Gastrocnemius medialis (tissue), 4 donors: ENCODE measurements at regions not wholly inside any gene's neighbourhood (a gene's known extent, or its start where the extent isn't known, plus 50 kb on each side); places are given as distances from the start of the nearest gene placed in this dataset.

Experiments
- ATAC-seq, 2 donors: fragments of 150-250 bp; one replicate each; pipeline ENCODE4 v1.9.1; 2016
- DNase-seq, 2 donors: peaks; one replicate each; pipeline ENCODE4 v3.0.0-alpha.2; 2019
- H3K27ac ChIP-seq, 4 donors: fragments of 200-600 bp; sonication (generic); 1 replicate in 1 of 4; 2 replicates in 3 of 4; pipeline ENCODE4 v1.5.1; 2016 to 2018; ENCODE audit warnings: mild to moderate bottlenecking in 2 of 4, moderate library complexity in 1 of 4
- H3K27me3 ChIP-seq, 3 donors: fragments of 200-600 bp; sonication (generic) in 2 of 3; 1 replicate in 1 of 3; 2 replicates in 2 of 3; pipeline versions ENCODE4 v1.5.1 to v1.6.0; 2016 to 2019; ENCODE audit warnings: mild to moderate bottlenecking in 1 of 3, moderate library complexity in 1 of 3
- H3K36me3 ChIP-seq, 2 donors: fragments of 200-600 bp; sonication (generic) in 1 of 2; one replicate each; pipeline ENCODE4 v1.5.1; 2017 to 2018
- H3K4me1 ChIP-seq, 2 donors: fragments of 200-600 bp; sonication (generic) in 1 of 2; one replicate each; pipeline ENCODE4 v1.5.1; 2016 to 2017; ENCODE audit warnings: mild to moderate bottlenecking in 2 of 2
- H3K4me3 ChIP-seq, 4 donors: fragments of 200-600 bp; sonication (generic) in 3 of 4; 1 replicate in 1 of 4; 2 replicates in 3 of 4; pipeline ENCODE4 v1.5.1; 2016 to 2019; ENCODE audit warnings: mild to moderate bottlenecking in 2 of 4
- H3K9me3 ChIP-seq, 3 donors: fragments of 200-600 bp; sonication (generic) in 2 of 3; 1 replicate in 1 of 3; 2 replicates in 2 of 3; pipeline ENCODE4 v1.5.1; 2016 to 2019
- CTCF ChIP-seq, 5 experiments: fragments of 450-650 bp in 3 of 5; fragments of 200-600 bp in 2 of 5; sonication (generic) in 2 of 5; IDR thresholded peaks in 4 of 5; conservative IDR thresholded peaks in 1 of 5; 1 replicate in 4 of 5; 2 replicates in 1 of 5; pipeline ENCODE4 v1.5.1; 2016 to 2019; ENCODE audit warnings: antibody characterized with exemption in 5 of 5, mild to moderate bottlenecking in 3 of 5, moderate library complexity in 3 of 5
- POLR2A ChIP-seq, 2 donors: fragments of 450-650 bp; IDR thresholded peaks; one replicate each; pipeline ENCODE4 v1.6.1; 2017; ENCODE audit warnings: antibody characterized with exemption in 2 of 2, mild to moderate bottlenecking in 2 of 2, moderate library complexity in 2 of 2
- in situ Hi-C, 4 donors: fragments of 200-750 bp; cut with MboI; loops; one replicate each; pipeline versions ENCODE4 v1.15.0 to v1.8.0; 2017; ENCODE audit warnings: low sequenced_read_pairs in 4 of 4
- intact Hi-C: fragments of 100-400 bp; cut with DNase I; formaldehyde crosslinking; loops from one replicate; pipeline ENCODE4 v1.15.1; 2023; ENCODE audit warnings: low total_unique reads

DNA sequence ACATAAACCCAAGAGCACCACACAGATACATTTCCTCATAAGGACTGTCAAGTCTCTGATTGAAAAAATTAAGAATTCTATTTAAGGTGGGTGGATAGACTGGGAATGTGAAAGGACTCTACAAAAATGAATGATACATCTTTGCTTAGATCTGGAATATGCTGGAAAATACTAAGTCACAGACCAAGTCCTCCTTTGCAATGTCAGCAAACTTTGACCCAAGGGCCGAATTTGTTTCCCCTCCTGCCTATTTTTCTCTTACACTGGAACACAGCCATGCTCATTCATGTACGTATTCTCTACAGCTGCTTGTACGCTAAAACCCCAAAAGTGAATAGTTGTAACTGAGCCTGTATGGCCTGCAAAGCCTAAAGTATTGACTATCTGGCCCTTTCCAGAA is 180.7 kb downstream of the ADSS2 start:
- no peaks in the 10 kb centered on the region for H3K27me3 ChIP-seq
- DNase-seq = no peak
- in situ Hi-C loops (loop anchor here in 3 of 4 donors (5.0 to 25.0 kb wide), 3 partner anchors 559 to 929 kb away; no protein-coding TSS in a partner anchor), intact Hi-C loops (loop anchor here (5.0 to 10.0 kb wide), 7 partner anchors 39 to 929 kb away; partner anchors contain the start of gene AKT3)
- no peaks in the 10 kb centered on the region for H3K9me3 ChIP-seq
- H3K36me3 ChIP-seq = no peaks in the 10 kb centered on the region
- H3K4me3 ChIP-seq = no peak overlapping the region
- no peak for ATAC-seq
- TF ChIP-seq POLR2A (IDR thresholded peaks at IDR 0.05) (no peak), CTCF (IDR thresholded peaks at IDR 0.05 in 4 of 5, conservative IDR thresholded peaks at IDR 0.05 in 1 of 5) (no peak)
- peaks cover 0 to 5% of the 10 kb centered on the region in 2 donors for H3K4me1 ChIP-seq
- H3K27ac ChIP-seq = no peak overlapping the region

DNA sequence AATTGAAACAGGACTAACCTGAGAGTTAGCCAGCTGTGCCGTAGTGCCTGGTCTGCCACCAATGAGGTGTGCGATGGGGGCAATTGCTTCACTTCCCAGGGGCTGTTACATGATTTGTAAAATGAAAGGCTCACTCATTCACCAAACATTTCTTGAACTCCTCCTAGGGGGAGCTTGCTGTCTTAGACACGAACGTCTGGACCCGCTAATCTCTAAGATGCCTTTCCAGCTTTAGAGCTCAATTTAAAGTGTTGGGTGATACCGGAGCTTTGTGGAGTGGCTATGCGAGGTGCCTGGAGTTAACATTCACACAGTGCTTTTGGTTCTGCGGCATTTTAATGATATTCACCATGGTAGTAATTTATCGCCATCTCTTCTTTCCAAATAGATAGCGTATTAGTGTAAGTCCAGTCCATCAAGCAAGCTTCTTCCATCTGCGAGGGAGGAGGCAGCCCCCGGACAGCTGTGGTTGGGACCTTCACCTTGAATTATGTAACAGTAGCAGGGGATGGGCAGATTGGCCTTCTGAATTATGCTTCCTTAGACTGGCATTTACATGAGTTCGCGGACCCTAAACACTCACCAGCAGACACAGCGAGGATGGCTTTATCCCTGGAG is 179.9 kb downstream of the ADSS2 start:
- H3K4me3 ChIP-seq = no peak overlapping the region
- in situ Hi-C loops = loop anchor here in 3 of 4 donors (5.0 to 25.0 kb wide), 3 partner anchors 559 to 929 kb away; no protein-coding TSS in a partner anchor
- DNase-seq = no peak
- ATAC-seq = no peak
- H3K9me3 ChIP-seq = no peaks in the 10 kb centered on the region
- TF ChIP-seq CTCF (IDR thresholded peaks at IDR 0.05 in 4 of 5, conservative IDR thresholded peaks at IDR 0.05 in 1 of 5) = no peak
- no peak for TF ChIP-seq POLR2A (IDR thresholded peaks at IDR 0.05)
- H3K4me1 ChIP-seq = peaks cover 0 to 5% of the 10 kb centered on the region in 2 donors
- H3K36me3 ChIP-seq = no peaks in the 10 kb centered on the region
- peak overlapping the region in 1 of 4 donors; percentile 30 for H3K27ac ChIP-seq
- intact Hi-C loops = loop anchor here (1.0 to 10.0 kb wide), 8 partner anchors 39 to 929 kb away; partner anchors contain the start of gene AKT3
- no peaks in the 10 kb centered on the region for H3K27me3 ChIP-seq

DNA sequence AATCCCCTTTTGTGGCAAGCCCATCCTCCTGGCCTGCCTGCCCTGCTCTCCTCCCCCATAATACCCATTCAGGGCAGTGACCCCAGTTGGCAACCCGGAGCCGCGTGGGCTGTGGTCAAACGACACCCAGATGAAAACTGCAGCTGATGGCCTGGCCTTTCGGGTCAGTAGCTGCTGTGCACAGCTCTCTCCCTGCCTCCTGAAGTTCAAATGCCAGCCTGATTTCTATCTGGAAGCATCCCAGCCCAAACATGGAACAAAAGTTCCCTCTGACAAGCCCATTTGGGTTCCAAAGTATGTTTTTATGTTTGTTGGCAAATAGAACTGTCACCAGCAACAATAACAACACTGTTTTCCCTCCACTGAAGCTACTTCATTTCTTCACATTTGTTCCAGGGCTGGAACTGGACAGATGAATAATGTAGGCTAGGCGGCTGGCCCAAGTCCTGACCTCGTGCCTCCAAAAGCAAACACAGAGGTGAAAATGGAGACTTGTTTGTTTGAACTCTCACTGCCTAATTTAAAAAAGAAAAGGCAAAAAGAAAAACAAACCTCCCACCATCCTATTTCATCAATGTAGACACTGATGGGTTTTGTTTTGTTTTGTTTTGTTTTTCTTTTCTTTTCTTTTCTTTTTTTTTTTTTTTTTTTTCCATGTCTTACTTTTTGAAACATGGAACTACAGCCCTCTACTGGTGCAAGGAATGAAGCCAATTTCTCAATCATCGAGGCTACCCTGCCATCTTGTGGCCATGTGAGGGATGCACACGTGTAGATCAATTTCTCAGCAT is 179.0 kb downstream of the ADSS2 start:
- H3K27me3 ChIP-seq = no peaks in the 10 kb centered on the region
- intact Hi-C loops (loop anchor here (1.0 to 10.0 kb wide), 8 partner anchors 40 to 930 kb away; partner anchors contain the start of gene AKT3), in situ Hi-C loops (loop anchor here in 3 of 4 donors (5.0 to 25.0 kb wide), 3 partner anchors 560 to 930 kb away; no protein-coding TSS in a partner anchor)
- peaks cover 0 to 5% of the 10 kb centered on the region in 2 donors for H3K4me1 ChIP-seq
- no peak overlapping the region for H3K4me3 ChIP-seq
- H3K36me3 ChIP-seq = no peaks in the 10 kb centered on the region
- DNase-seq (peak; percentile 32 to 70), ATAC-seq (peak; percentile 90 to 91)
- H3K27ac ChIP-seq = peak overlapping the region; percentile 2 to 56 (median 36)
- TF ChIP-seq POLR2A (IDR thresholded peaks at IDR 0.05) (no peak), CTCF (IDR thresholded peaks at IDR 0.05 in 4 of 5, conservative IDR thresholded peaks at IDR 0.05 in 1 of 5) (peak; percentile 88 to 97 (median 90))
- no peaks in the 10 kb centered on the region for H3K9me3 ChIP-seq

GRCh38 chr1:244273262-244273844 is 178.4 kb downstream of the ADSS2 start:
- H3K4me1 ChIP-seq = peaks cover 0 to 5% of the 10 kb centered on the region in 2 donors
- no peak for DNase-seq
- H3K36me3 ChIP-seq = no peaks in the 10 kb centered on the region
- intact Hi-C loops = loop anchor here (5.0 to 10.0 kb wide), 7 partner anchors 41 to 931 kb away; partner anchors contain the start of gene AKT3
- no peaks in the 10 kb centered on the region for H3K9me3 ChIP-seq
- in situ Hi-C loops = loop anchor here in 3 of 4 donors (5.0 to 25.0 kb wide), 3 partner anchors 561 to 931 kb away; no protein-coding TSS in a partner anchor
- no peak for ATAC-seq
- no peaks in the 10 kb centered on the region for H3K27me3 ChIP-seq
- no peak overlapping the region for H3K4me3 ChIP-seq
- TF ChIP-seq POLR2A (IDR thresholded peaks at IDR 0.05) (no peak), CTCF (IDR thresholded peaks at IDR 0.05 in 4 of 5, conservative IDR thresholded peaks at IDR 0.05 in 1 of 5) (no peak)
- H3K27ac ChIP-seq = peak overlapping the region in 1 of 4 donors; percentile 42
